Fibroblast of skin of abdomen (primary cell): ENCODE measurements at regions not wholly inside any gene's neighbourhood (a gene's known extent, or its start where the extent isn't known, plus 50 kb on each side); places are given as distances from the start of the nearest gene placed in this dataset.

ENCODE experiments used
- DNase-seq: peaks from one replicate; pipeline ENCODE4 v3.0.0-alpha.2; 2013

DNA sequence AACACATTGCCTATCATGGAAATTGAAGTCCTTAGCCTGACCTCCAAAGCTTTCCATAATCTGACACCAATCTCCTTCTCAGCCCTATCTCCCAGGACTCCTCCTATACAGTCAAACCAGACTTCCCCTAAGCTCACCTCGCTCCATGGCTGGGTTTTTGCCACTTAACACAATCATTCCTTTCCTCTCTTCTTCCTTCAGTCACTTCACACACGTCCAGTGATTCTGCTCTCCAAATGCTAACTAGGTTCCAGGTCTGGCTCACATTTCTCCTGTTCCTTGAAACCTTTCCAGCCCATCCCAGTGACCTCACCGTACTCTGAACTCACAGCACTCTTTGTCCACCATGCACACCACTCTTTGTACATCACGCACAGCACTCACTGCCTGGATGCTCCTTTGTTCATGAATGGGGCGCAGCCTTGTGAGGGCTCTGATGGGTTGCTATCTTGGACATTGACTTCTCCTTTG is 98.4 kb downstream of the GLUL start:
- DNase-seq, result no peak

DNA sequence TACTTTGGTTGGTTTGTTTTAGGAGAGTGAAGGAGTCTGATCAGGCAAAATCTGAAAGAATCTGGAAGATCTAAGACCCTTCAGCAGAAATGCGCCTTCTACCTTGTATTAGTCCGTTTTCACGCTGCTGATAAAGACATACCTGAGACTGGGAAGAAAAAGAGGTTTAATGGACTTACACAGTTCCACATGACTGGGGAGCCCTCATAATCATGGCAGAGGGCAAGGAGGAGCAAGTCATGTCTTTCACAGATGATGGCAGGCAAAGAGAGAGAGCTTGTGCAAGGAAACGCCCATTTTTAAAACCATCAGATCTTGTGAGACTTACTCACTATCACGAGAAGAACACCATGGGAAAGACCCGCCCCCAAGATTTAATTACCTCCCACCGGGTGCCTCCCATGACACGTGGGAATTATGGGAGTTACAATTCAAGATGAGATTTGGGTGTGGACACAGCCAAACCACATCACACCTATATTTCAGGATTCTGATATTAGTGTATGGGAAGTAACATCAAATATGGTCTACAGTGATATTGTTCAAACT is 99.3 kb downstream of the GLUL start:
- DNase-seq, result no peak

DNA sequence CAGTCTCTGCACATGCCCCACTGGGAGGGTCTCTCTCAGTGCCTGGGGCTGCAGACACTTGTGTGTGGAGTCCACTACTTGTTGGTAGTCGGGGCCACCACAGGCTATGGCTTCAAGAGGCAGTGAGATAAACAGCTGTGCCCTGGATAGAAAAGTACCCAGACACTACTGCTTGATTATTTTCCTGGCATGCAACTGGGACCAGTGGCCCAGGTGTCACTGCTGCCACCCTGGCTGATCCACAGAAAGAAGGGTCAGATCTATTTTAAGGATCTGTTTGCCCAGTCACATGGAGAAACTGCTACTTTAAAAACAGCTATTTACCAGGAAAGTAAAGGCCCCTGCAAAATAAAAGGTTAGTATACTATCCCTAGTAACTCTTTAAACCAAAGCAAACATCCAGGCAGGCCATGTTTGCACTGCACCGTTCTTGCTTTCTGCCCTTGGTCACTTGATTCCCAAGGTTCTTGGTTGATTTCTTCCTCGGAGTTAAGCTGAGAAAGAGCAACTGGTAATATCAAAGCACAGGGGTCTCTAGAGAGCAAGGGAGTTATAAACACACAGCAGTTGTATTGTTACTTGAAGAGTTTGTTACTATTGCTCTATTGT is 99.9 kb downstream of the GLUL start:
- DNase-seq, result no peak

DNA sequence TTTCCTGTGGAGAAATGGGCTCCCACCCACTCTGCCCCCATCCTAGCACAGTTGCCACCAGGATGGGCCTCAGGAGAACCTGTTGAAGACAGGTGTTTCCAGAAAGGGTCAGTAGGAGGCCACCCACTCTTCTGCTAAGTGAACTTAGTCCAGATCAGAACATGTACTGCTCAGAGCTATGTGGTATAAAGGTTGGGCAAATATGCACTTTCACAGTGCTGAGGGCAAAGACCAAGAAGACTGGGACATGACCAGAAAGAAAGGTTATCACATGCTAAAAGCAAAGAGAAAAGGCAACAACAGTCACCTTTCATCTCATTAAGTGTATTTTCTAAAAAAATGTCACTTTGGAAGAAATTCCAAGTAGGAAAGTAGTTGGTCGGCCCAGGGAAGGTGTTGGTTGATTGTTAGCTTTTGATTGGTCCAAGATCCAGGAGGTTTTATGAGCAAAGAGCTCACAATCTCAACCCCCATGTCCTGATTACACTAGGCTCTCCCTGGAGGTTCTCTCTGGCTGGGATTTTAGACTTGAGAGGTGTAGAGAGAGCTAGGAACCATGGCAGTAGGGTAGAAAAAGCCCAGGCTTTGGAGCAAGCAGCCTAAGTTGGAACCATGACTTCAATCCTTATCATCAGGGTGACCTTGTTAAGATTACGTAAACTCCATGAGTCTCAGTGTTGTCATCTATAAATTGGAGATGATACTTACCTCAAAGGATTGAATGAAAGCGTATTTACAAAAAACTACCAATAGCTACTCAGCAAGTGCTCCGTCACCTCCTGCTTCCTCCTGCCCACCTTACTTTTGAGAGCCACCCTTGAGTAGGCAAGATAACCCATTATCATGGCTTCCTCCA is 102.6 kb downstream of the GLUL start:
- no peak for DNase-seq

DNA sequence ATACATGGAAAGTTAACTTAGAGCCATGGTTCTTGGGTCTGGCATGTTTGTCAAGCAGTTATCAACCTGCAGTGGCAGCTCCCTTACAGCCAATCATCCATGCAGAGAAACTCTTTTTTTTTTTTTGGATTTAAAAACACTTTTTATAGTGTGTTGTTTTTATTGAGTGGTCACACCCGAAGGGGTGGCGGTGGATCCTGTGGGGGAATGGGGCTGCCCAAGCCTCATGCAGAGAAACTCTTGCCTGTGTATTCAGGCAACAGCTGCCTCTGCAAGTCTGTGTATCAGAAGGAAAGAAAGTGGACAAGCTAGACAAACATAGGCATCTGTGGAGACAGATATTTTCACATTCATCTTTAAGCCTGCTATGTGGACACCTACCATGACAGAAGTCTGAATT is 104.8 kb downstream of the GLUL start:
- DNase-seq, result no peak

DNA sequence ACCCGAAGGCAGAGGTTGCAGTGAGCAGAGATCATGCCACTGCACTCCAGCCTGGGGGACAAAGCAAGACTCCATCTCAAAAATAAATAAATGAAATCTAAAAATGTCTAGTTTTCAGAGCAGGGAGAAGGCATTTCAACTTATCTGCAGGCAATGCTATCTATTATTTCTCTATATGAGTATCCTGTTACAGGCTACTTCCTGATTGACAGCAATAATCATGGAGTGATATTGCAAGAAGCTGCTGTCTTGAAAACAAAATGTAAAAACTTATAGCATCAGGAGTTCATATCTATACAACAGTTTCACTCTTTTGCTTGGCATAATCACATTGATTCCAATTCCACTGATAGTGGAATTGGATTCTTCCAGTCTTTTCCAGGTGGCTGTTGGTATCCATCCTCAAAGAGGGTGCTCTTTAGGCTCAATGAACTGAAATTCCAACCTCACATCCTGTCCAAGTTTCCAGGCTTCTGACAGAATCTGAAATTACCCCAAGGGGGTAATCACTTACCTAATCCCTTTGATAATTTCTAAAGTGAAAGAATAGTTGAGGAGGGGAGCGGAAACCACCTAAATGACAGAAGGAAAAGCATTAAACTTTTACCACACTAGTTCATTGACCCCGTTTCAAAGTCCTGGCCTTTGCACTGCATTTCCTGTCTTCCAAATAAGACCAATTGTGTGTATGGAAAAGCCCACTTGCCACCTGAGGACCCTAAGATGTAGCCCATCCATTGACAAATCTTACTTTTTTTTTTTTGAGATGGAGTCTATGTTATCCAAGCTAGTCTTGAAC is 107.6 kb downstream of the GLUL start:
- DNase-seq, result no peak

DNA sequence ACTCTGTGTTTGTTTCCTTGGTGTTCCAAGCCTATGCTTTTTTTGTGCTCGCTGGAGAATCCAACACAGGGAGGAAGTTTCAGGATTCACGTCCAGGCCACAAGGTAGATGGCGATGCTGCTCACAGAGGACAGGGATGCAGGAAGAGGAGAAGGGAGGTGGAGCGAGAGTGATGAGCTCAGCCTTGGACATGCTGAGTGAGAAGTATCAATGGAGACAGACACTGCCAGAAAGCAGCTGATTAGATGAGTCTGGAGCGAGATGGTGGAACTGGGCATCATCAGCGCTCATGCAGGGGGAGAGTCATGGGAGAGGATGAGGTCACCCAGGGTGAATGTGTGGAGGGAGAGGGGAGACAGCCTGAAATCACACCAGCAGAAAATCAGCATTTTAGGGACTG is 110.0 kb downstream of the GLUL start:
- no peak for DNase-seq

DNA sequence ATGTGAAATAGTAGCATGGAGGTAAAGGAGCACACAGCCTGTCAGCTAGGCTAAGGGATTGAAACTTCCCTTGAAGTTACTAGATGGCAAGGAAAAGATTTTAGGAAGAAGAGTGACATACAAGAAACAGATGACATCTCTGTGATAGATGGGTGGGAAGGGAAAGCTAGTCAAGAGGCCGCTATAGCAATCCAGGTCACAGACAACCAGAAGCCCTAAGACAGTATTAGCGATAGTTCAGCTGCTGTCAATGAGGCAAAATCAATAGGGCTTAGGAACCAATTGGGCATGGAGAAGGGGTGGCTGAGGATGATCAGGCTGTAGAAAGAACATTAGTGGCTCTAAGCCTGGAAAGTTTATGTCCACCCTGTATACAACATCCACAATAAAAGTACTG is 111.1 kb downstream of the GLUL start:
- no peak for DNase-seq

DNA sequence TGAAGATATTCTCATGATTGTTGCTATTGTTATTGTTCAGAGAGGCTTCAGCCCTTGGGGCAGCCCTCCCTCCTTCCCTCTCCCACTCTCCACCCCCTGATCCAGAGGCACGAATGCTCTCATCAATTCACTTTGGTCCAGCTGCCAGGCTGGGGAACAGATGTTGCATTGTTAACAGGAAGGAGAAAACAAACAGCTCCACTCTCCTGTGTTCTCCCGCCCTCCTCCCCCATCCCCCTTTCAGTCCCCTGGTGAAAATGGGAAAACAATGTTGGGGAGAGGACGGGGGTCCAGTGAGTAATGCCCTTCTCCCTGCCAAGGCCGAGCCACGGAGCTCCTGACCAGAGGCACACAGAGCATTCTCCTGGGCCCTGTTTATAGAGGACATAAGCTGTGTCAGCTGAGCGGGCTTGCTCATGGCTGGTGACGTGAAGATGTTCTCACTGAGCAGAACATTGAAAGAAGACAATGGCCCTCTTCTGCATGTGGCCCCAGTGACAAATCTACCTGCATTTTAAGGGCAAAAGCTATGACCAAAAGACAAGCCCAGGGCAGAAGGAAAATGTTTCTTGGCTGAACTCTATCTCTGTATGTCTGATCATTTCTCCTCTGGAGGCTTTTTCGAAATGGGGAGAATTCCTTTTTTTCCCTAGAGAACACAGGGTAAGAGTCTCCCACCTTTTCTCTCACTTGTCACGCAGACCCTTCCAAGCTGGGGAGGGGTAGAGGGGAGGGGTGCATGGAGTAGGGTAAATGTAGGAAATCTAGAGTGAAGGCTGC is 111.7 kb downstream of the GLUL start:
- DNase-seq, result no peak

DNA sequence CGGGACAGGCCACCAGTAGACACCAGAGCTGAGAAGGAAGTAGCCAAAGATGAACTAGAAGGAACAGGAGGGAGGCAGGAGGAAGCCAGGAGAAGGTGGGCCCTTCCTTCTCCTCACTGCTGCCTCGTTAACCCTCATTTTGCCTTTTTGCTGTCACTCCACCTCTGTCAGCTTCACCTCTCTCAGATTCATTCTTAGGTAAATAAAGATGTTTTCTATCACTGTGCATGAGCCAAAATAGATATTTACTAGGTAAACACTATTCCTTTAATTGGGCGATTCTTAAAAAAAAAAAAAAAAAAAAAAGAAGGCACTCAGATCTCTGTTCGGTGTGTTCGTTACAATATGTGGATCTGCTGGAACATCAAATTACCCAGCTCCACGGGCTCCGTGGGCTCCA is 112.3 kb downstream of the GLUL start:
- DNase-seq, result no peak

DNA sequence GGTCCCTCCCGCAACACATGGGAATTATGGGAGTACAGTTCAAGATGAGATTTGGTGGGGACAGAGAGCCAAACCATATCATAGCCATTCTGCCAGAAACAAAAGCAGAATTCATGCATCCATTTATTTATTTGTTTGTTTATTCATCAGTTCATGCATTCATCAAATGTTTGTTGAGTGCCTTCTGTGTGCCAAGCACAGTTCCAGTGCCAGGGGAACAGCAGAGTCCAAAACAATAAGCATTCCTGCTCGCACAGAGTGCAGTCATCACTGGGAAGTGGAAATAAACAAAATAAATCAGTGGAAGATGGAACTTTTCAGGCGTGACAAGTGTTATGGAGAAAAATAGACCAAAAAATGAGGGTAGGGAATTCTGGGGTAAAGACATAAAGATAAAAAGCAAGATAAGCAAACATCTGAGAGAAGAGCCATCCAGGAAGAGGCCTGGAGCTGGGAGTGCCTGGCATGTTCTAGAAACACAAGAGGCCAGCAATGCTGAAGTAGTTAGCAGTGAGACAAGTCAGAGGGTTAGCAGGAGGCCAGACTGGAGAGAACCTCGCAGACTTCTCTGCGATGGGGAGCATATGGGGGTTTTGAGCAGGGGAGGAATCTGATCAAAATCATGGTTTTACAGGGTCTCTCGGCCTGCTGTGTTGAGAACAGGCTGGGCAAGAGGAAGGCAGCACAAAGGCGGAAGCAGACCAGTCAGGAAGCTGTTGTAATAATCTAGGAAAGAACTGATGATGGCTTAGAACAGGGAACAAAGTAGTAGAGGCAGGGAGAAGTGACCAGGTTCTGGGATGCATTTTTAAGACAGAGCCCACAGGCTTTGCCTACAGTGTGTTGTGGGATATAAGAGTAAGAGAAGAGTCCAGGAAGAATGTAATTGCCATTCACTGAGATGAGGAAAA is 113.2 kb downstream of the GLUL start:
- no peak for DNase-seq

DNA sequence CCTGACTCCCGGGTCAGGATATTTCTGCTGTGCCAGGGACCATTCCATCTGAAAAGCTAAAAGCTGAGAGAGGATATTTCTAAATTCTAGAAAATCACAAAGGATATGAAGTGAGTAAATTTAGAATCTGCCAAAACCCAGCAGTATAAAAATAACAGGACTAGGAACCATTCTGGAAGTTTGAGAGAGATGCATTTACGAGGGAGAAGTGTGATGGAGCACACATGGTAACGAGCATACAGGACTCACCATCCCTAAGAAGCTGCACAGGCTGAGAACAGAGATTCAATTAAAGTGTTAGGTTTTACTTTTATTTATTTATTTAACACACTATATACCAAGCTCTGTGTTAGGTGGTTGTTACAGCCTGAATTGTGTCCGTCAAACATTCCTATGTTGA is 116.3 kb downstream of the GLUL start:
- DNase-seq, result no peak

DNA sequence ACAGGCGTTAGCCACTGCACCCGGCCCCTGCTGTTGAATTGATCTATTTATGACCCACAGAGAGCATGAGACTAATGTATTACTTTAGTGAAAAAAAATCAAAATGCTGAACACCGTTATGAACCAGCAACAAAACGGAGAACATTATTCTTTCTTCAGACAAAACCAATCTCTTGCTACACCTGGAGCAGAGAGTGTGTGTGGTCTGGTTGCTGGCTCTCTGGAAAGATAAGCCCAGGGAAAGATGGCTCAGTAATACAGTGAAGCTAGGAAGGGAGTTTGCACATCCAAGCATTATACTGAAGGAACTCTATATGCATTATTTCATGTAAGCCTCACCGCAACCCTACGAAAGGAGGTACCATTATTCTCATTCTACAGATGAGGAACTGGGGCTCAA is 117.0 kb downstream of the GLUL start:
- DNase-seq, result no peak

DNA sequence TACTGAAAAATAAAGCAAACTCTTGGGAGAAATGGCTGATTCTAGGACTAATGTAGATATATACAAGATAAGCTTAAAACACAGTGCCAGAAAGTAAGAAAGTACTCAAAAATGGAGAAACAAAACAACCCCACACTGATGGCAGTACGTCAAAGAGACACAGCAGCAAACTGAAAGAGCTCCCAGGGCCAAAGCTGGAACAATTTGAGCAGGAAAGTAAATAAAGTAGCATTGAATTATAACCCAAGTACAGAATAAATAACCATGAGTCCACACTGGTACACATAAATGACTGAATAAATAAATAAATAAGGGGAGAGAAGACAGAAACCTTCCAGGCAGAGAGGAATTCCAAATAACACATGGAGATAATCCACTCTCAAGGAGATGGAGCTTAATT is 120.9 kb downstream of the GLUL start:
- DNase-seq, result no peak

DNA sequence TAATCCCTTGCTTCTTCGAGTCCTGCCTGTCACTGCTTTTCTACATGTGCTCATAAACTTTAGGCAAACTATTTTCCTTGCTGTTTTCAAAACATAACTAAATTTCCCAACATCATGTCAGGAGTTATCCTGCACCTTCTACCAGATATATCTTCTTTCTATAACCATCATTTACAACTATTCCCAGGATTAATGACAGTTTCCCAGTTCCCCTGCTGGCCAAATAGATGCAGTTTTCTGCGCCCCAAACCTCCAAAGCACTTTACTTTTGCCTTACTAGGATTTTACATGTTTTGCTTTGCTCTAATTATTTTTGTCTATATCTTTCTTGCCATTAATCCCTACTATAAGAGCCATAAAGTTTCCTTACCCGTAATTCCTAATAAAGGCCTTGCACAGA is 122.5 kb downstream of the GLUL start:
- DNase-seq, result no peak

DNA sequence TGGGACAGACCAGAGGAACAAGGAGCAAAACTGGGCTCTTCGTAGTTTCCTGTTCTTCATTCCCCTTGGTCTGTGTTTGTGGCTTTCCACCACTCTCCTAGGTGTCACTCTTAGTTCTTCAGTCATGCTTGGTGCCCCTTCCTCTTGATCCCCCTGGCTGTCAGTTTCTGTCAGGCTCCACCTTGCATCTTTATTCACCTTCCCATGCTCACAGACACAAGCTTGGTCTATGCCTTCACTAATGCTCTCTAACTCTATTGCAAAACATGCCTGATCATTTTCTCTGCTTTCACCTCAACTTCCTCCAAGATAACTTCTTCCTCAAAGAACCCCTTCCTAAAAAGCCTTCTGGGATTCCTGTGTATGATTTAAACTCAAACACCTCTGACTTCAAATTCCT is 122.9 kb downstream of the GLUL start:
- DNase-seq, result no peak

DNA sequence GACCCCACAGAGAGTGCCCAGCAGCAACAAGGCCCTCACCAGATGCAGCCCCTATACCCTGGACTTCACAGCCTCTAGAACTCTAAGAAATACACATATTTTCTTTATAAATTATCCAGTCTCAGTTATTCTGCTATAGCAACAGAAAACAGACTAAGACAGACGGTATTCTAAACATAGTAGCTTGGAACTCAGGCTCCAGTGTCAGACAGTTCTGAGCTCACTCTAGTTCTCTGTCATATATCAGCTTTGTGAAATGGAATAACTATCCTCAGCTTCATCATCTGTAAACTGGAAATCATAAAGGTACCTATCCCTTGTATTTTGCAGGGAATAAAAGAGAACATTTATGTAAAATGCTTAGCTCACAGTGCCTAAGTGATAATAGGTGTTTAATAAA is 127.4 kb downstream of the GLUL start:
- no peak for DNase-seq

DNA sequence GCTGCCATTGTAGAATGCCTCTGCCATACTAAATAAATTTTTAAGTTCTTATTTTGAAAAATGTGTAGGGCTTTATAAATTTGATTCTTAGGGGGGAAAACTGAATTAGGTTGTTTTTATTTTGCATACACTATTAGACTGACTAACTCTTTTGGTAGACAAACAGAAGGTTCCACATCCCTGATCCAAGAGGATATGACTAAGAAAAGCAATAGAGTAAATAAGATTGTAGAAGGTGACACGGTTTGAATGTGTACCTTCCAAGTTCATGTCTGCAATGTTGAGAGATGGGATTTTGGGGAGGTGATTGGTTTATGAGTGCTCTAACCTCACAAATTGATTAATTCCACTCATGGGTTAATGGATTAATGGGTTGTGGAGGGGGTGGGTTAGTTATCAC is 127.9 kb downstream of the GLUL start:
- no peak for DNase-seq

DNA sequence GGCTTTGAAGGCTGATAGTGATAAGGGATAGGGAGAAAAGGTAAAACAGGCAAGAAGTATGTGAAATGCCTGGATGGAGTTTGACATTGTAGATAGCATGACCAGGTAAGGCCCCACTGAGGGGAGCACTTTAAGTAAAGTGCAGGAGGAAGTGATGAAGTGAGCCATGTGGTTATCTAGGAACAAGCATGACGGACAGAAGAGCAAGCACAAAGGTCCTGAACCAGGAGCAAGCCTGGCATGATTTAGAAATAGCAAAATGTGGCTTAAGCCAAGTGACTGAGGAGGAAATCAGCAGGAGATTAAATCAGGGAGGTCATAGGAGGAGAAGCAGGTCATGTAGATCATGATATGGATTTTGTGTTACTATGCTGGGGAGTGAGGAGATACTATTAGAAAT is 129.2 kb downstream of the GLUL start:
- DNase-seq, result no peak

DNA sequence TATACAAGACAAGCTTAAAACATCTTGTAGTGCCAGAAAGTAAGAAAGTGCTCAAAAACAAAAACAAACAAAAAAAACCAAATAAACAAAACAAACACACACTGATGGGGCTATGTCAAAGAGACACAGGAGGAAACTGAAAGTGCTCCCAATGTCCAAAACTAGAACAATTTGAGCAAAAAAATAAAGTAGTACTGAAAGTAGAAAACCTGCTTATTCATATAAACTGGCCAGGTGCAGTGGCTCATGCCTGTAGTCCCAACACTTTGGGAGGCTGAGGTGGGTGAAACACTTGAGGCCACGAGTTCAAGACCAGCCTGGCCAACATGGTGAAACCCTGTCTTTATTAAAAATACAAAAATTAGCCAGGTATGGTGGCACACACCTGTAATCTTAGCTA is 129.9 kb downstream of the GLUL start:
- no peak for DNase-seq

DNA sequence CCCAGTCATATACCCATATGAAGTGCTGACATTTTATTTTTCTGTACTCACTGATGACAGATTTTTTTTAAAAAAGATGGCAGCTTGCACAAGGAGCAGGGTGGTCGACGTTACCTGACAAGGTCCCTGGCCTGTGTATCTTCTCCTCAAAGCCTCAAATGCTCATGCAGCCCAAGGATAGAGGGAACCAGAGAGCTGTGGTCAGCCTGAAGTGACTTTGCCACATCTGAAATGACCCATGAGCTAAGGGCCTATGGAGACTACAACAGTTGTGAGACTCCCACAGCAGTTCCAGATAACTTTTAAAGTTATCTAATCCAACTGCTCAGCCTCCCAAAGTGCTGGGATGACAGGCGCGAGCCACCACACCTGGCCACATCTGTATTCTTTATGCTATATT is 131.1 kb downstream of the GLUL start:
- DNase-seq, result no peak
